ENCODE measurements at regions not wholly inside any gene's neighbourhood (a gene's known extent, or its start where the extent isn't known, plus 50 kb on each side); places are given as distances from the start of the nearest gene placed in this dataset.

- no peaks in the 10 kb centered on the region for H3K27me3 ChIP-seq
- H3K27ac ChIP-seq, result no peak overlapping the region
- 19 to 29% methylated on average over 4 of the region's 4 CpGs for WGBS, 2 donors
- no peak for ATAC-seq (ENCODE audit: low FRiP score in 2 of 2)
- no peaks in the 10 kb centered on the region for H3K4me1 ChIP-seq
- no peaks in the 10 kb centered on the region for H3K9me3 ChIP-seq
- no peaks in the 10 kb centered on the region for H3K36me3 ChIP-seq
- DNase-seq, result no peak
- H3K4me3 ChIP-seq, result no peak overlapping the region
- no peak for TF ChIP-seq POLR2AphosphoS5 (IDR thresholded peaks at IDR 0.05)
- TF ChIP-seq CTCF (IDR thresholded peaks at IDR 0.05), result no peak
Observed at GRCh38 chr9:119074017-119074416, 295.2 kb downstream of the BRINP1 start.

GRCh38 chr9:119078015-119078414 lies 291.2 kb downstream of the BRINP1 start:
- H3K4me1 ChIP-seq, result no peaks in the 10 kb centered on the region
- no peaks in the 10 kb centered on the region for H3K9me3 ChIP-seq
- 71 to 100% methylated on average over 1 of the region's 1 CpG for WGBS, 2 donors
- ATAC-seq (ENCODE audit: low FRiP score in 2 of 2), result no peak
- H3K27me3 ChIP-seq, result no peaks in the 10 kb centered on the region
- no peak overlapping the region for H3K4me3 ChIP-seq
- H3K27ac ChIP-seq, result no peak overlapping the region
- no peak for DNase-seq
- TF ChIP-seq EP300 (IDR thresholded peaks at IDR 0.05) (no peak), POLR2AphosphoS5 (IDR thresholded peaks at IDR 0.05) (no peak), CTCF (IDR thresholded peaks at IDR 0.05) (no peak), POLR2A (IDR thresholded peaks at IDR 0.05) (no peak)
- H3K36me3 ChIP-seq, result no peaks in the 10 kb centered on the region

- Histone ChIP-seq H3K4me3 (no peak overlapping the region), H3K27me3 (no peaks in the 10 kb centered on the region), H3K36me3 (no peaks in the 10 kb centered on the region), H3K4me1 (no peaks in the 10 kb centered on the region), H3K27ac (no peak overlapping the region), H3K9me3 (no peaks in the 10 kb centered on the region)
- ATAC-seq (ENCODE audit: low FRiP score in 2 of 2) (no peak), DNase-seq (no peak)
- 51 to 54% methylated on average over 3 of the region's 3 CpGs for WGBS, 2 donors
- TF ChIP-seq POLR2AphosphoS5 (IDR thresholded peaks at IDR 0.05), result no peak
- TF ChIP-seq EP300 (IDR thresholded peaks at IDR 0.05), result no peak
- TF ChIP-seq CTCF (IDR thresholded peaks at IDR 0.05), result no peak
- no peak for TF ChIP-seq POLR2A (IDR thresholded peaks at IDR 0.05)
Observed at GRCh38 chr9:119083673-119084072, 285.6 kb downstream of the BRINP1 start.

- Histone ChIP-seq H3K4me1 (no peaks in the 10 kb centered on the region), H3K4me3 (no peak overlapping the region), H3K27ac (no peak overlapping the region), H3K9me3 (no peaks in the 10 kb centered on the region), H3K36me3 (no peaks in the 10 kb centered on the region), H3K27me3 (no peaks in the 10 kb centered on the region)
- WGBS, 2 donors, result 93 to 100% methylated on average over 1 of the region's 1 CpG
- DNase-seq (no peak), ATAC-seq (ENCODE audit: low FRiP score in 2 of 2) (no peak)
- TF ChIP-seq POLR2AphosphoS5 (IDR thresholded peaks at IDR 0.05) (no peak), EP300 (IDR thresholded peaks at IDR 0.05) (no peak), CTCF (IDR thresholded peaks at IDR 0.05) (no peak), POLR2A (IDR thresholded peaks at IDR 0.05) (no peak)
Observed at GRCh38 chr9:119086590-119086989, 282.6 kb downstream of the BRINP1 start.

- H3K27ac ChIP-seq, result no peak overlapping the region
- H3K9me3 ChIP-seq, result no peaks in the 10 kb centered on the region
- DNase-seq (no peak), ATAC-seq (ENCODE audit: low FRiP score in 2 of 2) (no peak)
- 52 to 54% methylated on average over 5 of the region's 5 CpGs for WGBS, 2 donors
- no peak overlapping the region for H3K4me3 ChIP-seq
- TF ChIP-seq CTCF (IDR thresholded peaks at IDR 0.05), result no peak
- no peaks in the 10 kb centered on the region for H3K36me3 ChIP-seq
- H3K27me3 ChIP-seq, result no peaks in the 10 kb centered on the region
- no peaks in the 10 kb centered on the region for H3K4me1 ChIP-seq
Observed at GRCh38 chr9:119088002-119088547, 281.2 kb downstream of the BRINP1 start.

Data from upper lobe of left lung (tissue), 6 donors.